ENCODE measurements at regions not wholly inside any gene's neighbourhood (a gene's known extent, or its start where the extent isn't known, plus 50 kb on each side); places are given as distances from the start of the nearest gene placed in this dataset.

DNA sequence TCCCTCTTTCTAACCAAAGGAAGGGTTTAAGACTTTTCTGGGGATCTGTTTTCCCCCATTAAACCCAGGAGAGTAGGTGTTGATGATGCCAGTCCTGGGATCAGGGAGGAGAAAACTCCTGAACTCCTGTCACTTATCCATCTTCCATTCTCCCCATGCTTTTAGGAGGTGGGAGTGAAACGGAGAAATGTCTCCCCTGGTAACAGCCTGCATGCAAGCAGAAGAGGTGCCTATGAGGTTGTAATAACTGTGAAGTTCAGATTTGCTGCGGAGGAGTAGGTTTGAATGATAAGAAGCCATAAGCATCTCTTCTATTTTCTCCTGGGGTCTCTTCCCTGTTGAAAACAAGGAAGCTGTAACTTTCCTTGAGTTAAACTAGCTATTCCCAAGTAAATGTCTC is 150.8 kb downstream of the SLC4A3 start (continued):
- TF ChIP-seq ZZZ3 (CRISPR knock-in tag; IDR thresholded peaks at IDR 0.05; ENCODE audit: borderline replicate concordance) (no peak), ZNF264 (CRISPR knock-in tag; IDR thresholded peaks at IDR 0.05) (no peak)

DNA sequence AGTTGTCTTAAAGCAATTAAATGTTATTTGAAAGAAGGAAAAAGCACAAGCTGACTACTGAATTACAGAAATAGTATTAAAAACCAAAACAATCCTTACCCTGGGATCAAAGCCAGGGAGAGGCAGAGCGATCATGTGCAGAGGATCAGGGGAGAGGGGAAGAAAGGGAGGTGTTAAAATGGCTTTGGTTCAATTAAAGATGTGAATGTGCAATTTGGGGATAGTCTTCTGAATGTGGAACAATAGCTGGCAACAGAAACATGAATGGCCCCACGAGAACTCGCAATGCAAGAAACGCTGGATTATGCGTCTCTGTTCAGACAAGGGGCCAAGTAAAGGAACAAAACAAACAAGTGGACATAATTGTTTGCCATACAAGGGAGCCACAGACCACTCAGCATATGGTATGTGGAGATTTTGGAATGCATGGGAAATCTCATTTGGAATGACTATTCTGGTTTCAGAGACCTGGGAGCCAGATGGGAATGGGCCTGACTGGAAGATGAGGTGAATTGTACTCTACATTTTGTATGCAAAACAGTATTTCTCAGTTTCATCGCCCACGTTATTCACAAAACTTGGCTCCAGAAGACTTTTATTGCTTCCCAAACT is 155.4 kb downstream of the SLC4A3 start:
- Histone ChIP-seq H3K9ac (ENCODE audit: insufficient read depth, low read depth, low read length) (no peak overlapping the region), H3K4me2 (ENCODE audit: low read depth, low read length) (no peak overlapping the region), H4K20me1 (ENCODE audit: insufficient read depth, low read length) (no peaks in the 10 kb centered on the region), H3K27me3 (ENCODE audit: control insufficient read depth in 1 of 2, insufficient read depth in 2 of 2, low read length in 2 of 2) (peaks cover 0 to 6% of the 10 kb centered on the region in 2 experiments; a peak in 3 of 5 replicates), H3K36me3 (replicated peaks in 1 of 2; ENCODE audit: control insufficient read depth in 1 of 2, insufficient read depth in 2 of 2, low read length in 2 of 2) (no peaks in the 10 kb centered on the region), H2AFZ (ENCODE audit: low read length) (no peak overlapping the region), H3K4me1 (ENCODE audit: insufficient read depth, low read length) (no peaks in the 10 kb centered on the region), H3K4me3 (replicated peaks in 1 of 3; ENCODE audit: insufficient read depth in 1 of 3, low read depth in 2 of 3, low read length in 3 of 3) (no peak overlapping the region), H3K27ac (ENCODE audit: extremely low read length, insufficient read depth, low read length) (no peak overlapping the region), H3K79me2 (ENCODE audit: insufficient read depth, low read length) (no peaks in the 10 kb centered on the region), H3K9me3 (ENCODE audit: low read length) (no peaks in the 10 kb centered on the region)
- CTCF ChIA-PET (ENCODE audit: low intra/inter-chr PET ratio, low total read pairs), result no interaction called here
- 30% methylated on average over 7 of the region's 7 CpGs for WGBS (ENCODE audit: low lambda C conversion rate)
- intact Hi-C loops (cut with micrococcal nuclease; ENCODE audit: unreplicated experiment) (no loop called here), in situ Hi-C loops (cut with HindIII; ENCODE audit: extremely low pct_ligation_motif_present, low pct_unique_long_range_greater_than_20kb) (no loop called here)
- FAIRE-seq (no peak), DNase-seq (ENCODE audit: low spot score) (no peak), ATAC-seq (no peak)
- TF ChIP-seq ZNF367 (CRISPR knock-in tag; IDR thresholded peaks at IDR 0.05; ENCODE audit: borderline replicate concordance) (no peak), NONO (IDR thresholded peaks at IDR 0.05) (no peak), NONO (CRISPR knock-in tag; conservative IDR thresholded peaks at IDR 0.05) (no peak), ZNF777 (CRISPR knock-in tag; IDR thresholded peaks at IDR 0.05) (no peak), ZNF589 (CRISPR knock-in tag; conservative IDR thresholded peaks at IDR 0.05) (no peak), RXRA (CRISPR knock-in tag; IDR thresholded peaks at IDR 0.05) (no peak), JARID2 (CRISPR knock-in tag; IDR thresholded peaks at IDR 0.05; ENCODE audit: insufficient replicate concordance) (no peak), POLR2G (IDR thresholded peaks at IDR 0.05; ENCODE audit: low read depth, low read length) (no peak)
- TF ChIP-seq, protein P1, sequence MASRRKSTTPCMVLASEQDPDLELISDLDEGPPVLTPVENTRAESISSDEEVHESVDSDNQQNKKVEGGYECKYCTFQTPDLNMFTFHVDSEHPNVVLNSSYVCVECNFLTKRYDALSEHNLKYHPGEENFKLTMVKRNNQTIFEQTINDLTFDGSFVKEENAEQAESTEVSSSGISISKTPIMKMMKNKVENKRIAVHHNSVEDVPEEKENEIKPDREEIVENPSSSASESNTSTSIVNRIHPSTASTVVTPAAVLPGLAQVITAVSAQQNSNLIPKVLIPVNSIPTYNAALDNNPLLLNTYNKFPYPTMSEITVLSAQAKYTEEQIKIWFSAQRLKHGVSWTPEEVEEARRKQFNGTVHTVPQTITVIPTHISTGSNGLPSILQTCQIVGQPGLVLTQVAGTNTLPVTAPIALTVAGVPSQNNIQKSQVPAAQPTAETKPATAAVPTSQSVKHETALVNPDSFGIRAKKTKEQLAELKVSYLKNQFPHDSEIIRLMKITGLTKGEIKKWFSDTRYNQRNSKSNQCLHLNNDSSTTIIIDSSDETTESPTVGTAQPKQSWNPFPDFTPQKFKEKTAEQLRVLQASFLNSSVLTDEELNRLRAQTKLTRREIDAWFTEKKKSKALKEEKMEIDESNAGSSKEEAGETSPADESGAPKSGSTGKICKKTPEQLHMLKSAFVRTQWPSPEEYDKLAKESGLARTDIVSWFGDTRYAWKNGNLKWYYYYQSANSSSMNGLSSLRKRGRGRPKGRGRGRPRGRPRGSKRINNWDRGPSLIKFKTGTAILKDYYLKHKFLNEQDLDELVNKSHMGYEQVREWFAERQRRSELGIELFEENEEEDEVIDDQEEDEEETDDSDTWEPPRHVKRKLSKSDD (CRISPR knock-in tag; IDR thresholded peaks at IDR 0.05; ENCODE audit: low read depth), result no peak
- TF ChIP-seq, protein P2, sequence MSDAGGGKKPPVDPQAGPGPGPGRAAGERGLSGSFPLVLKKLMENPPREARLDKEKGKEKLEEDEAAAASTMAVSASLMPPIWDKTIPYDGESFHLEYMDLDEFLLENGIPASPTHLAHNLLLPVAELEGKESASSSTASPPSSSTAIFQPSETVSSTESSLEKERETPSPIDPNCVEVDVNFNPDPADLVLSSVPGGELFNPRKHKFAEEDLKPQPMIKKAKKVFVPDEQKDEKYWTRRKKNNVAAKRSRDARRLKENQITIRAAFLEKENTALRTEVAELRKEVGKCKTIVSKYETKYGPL (CRISPR knock-in tag; IDR thresholded peaks at IDR 0.05), result no peak
- POLR2A ChIA-PET, result no interaction called here
- no TSS peak for BruUV-seq (replicated peaks)
